Testis (tissue), 2 donors: ENCODE measurements at regions not wholly inside any gene's neighbourhood (a gene's known extent, or its start where the extent isn't known, plus 50 kb on each side); places are given as distances from the start of the nearest gene placed in this dataset.

ENCODE experiments used
- CTCF ChIP-seq, 3 experiments: fragments of 450-650 bp in 2 of 3; fragments of 200-600 bp in 1 of 3; sonication (generic) in 1 of 3; IDR thresholded peaks; one replicate each; pipeline ENCODE4 v1.5.1; 2016 to 2019; ENCODE audit warnings: antibody characterized with exemption in 3 of 3, mild to moderate bottlenecking in 2 of 3, moderate library complexity in 1 of 3
- POLR2A ChIP-seq: fragments of 450-650 bp; IDR thresholded peaks from one replicate; pipeline ENCODE4 v1.6.1; 2017; ENCODE audit warnings: antibody characterized with exemption, mild to moderate bottlenecking, moderate library complexity

- TF ChIP-seq CTCF (IDR thresholded peaks at IDR 0.05) (no peak), POLR2A (no peak)
Measured at GRCh38 chr6:114762145-114762544, 419.3 kb upstream of the HS3ST5 start.
